K562 (cell line): ENCODE measurements at regions not wholly inside any gene's neighbourhood (a gene's known extent, or its start where the extent isn't known, plus 50 kb on each side); places are given as distances from the start of the nearest gene placed in this dataset.

Experiments
- ATF7 ChIP-seq: fragments of 450-650 bp; IDR thresholded peaks from 2 replicates; pipeline ENCODE4 v1.7.1; 2014; ENCODE audit warnings: mild to moderate bottlenecking, moderate library complexity
- HNRNPUL1 ChIP-seq: fragments of 200-400 bp; formaldehyde crosslinking; IDR thresholded peaks from 2 replicates; pipeline ENCODE4 v1.6.1; 2017; ENCODE audit warnings: low read length
- ZKSCAN8 ChIP-seq: fragments of 200-800 bp; sonication (Bioruptor generic); IDR thresholded peaks from 2 replicates; pipeline ENCODE4 v1.6.1; 2016; ENCODE audit warnings: missing genetic modification characterization, missing compliant biosample characterization
- TF ChIP-seq, protein P1 (sequence below), 3 experiments: IDR thresholded peaks in 2 of 3; conservative IDR thresholded peaks in 1 of 3; 2 replicates each; pipeline ENCODE4 v1.5.1; 2011 to 2012; ENCODE audit warnings: low read length in 3 of 3, mild to moderate bottlenecking in 3 of 3, control low read depth in 2 of 3, improper control_type of control experiment in 1 of 3, inconsistent platforms in 1 of 3, low read depth in 1 of 3, mixed read lengths in 1 of 3, moderate library complexity in 1 of 3; ENCODE audit not compliant: insufficient read depth in 2 of 3

- TF ChIP-seq ZKSCAN8 (CRISPR knock-in tag): no peak
- TF ChIP-seq, protein P1, sequence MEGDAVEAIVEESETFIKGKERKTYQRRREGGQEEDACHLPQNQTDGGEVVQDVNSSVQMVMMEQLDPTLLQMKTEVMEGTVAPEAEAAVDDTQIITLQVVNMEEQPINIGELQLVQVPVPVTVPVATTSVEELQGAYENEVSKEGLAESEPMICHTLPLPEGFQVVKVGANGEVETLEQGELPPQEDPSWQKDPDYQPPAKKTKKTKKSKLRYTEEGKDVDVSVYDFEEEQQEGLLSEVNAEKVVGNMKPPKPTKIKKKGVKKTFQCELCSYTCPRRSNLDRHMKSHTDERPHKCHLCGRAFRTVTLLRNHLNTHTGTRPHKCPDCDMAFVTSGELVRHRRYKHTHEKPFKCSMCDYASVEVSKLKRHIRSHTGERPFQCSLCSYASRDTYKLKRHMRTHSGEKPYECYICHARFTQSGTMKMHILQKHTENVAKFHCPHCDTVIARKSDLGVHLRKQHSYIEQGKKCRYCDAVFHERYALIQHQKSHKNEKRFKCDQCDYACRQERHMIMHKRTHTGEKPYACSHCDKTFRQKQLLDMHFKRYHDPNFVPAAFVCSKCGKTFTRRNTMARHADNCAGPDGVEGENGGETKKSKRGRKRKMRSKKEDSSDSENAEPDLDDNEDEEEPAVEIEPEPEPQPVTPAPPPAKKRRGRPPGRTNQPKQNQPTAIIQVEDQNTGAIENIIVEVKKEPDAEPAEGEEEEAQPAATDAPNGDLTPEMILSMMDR (IDR thresholded peaks at IDR 0.05 in 2 of 3, conservative IDR thresholded peaks at IDR 0.05 in 1 of 3; ENCODE audit: insufficient read depth in 2 of 3, low read depth in 1 of 3, low read length in 3 of 3): no peak
- TF ChIP-seq ATF7: no peak
- TF ChIP-seq HNRNPUL1: no peak
Observed at GRCh38 chr10:21213381-21213780, 312.1 kb downstream of the SKIDA1 start.
